AG10803 (cell line): ENCODE measurements at regions not wholly inside any gene's neighbourhood (a gene's known extent, or its start where the extent isn't known, plus 50 kb on each side); places are given as distances from the start of the nearest gene placed in this dataset.

ENCODE experiments used
- DNase-seq: peaks from one replicate; pipeline ENCODE4 v3.0.0; 2010; ENCODE audit warnings: low read depth
- H3K4me3 ChIP-seq: 2 replicates; pipeline ENCODE4 v1.5.1; 2011; ENCODE audit warnings: mild to moderate bottlenecking, low read length, control low read depth
- TF ChIP-seq, protein P1 (sequence below): conservative IDR thresholded peaks from 2 replicates; pipeline ENCODE4 v1.5.1; 2011; ENCODE audit warnings: mild to moderate bottlenecking, low read length, control low read depth, inconsistent platforms

DNA sequence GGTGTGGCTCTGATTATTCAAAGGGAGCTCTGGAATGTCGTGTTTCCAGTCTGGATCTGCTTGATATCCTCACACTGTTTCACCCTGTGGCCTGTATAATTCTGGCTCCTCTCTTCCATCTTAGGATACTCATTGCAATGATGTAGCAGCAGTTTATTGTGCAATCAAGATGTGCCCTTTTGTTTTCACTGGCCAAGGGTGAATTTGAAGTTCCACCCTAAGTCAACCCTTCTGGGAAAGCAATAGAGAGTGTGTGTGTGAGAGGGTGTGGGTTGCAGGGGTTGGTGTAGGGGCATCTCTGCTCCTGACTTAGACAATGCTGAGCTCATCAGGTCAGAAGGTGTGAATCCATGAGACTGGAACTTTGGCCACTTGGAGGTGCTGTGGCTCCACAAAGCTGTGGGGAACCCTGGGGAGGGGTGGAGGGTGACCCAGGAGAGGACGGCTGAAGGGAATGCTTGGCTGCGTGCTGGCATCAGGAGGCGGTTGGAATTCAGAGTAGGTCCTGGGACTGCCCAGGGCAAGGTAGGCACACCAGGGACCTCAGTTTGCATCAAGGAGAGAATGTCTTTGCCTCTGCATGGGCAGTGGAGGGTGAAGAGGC is 118.0 kb upstream of the PRSS58 start:
- H3K4me3 ChIP-seq, result no peak overlapping the region
- DNase-seq, result peak; percentile 35
- TF ChIP-seq, protein P1, sequence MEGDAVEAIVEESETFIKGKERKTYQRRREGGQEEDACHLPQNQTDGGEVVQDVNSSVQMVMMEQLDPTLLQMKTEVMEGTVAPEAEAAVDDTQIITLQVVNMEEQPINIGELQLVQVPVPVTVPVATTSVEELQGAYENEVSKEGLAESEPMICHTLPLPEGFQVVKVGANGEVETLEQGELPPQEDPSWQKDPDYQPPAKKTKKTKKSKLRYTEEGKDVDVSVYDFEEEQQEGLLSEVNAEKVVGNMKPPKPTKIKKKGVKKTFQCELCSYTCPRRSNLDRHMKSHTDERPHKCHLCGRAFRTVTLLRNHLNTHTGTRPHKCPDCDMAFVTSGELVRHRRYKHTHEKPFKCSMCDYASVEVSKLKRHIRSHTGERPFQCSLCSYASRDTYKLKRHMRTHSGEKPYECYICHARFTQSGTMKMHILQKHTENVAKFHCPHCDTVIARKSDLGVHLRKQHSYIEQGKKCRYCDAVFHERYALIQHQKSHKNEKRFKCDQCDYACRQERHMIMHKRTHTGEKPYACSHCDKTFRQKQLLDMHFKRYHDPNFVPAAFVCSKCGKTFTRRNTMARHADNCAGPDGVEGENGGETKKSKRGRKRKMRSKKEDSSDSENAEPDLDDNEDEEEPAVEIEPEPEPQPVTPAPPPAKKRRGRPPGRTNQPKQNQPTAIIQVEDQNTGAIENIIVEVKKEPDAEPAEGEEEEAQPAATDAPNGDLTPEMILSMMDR, result peak; percentile 27

DNA sequence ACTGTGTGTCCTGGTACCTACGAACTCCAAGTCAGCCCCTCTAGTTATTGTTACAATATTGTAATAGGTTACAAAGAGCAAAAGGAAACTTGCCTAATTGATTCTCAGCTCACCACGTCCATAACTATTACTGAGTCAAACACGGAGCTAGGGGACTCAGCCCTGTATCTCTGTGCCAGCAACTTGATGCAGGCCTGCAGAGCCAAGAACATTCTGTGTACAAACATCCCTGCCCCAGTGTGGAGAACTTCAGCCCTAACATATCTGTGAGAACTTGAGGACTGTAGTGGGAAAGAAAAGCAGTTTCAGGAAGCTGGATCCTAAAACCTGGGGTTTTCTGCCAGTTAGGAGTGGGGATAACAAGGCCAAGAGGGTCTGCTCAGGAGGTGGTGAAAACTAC is 114.9 kb upstream of the PRSS58 start:
- TF ChIP-seq, protein P1, result no peak
- no peak overlapping the region for H3K4me3 ChIP-seq
- no peak for DNase-seq

DNA sequence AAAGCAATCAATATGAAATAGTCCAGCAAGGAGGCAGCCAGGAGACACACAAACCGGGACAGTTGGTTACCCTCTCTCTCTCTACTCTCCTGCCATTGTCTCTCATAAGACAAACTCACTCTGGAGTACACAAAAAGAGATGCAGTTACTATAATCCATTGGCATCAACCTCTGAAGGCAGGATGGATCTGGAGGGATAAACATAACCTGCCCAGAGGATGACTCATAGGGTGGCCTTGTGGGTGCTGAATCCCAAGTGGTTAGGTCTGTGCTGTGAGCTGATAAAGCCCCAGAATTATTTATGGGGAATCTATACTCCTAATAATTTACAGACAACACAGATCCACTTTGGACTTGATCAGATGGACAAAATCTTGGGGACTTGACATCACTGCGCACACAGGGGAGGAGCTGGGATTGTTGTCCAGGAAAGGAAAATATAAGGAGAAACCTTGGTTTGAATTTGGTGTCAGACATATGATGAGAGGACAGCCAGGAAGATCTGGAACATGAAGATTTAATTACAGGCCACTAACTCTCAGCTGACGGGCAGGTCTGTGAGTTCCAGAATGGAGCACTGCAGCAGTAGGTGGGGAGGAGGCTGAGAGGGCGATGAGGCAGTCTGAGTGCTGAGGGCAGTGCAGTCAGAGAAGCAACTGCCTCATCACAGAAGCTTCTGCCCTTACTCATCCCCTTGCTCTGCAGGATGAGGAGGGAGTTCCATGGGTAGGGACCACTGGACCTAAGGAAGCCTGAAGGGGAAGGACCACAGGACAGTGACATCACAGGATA is 113.9 kb upstream of the PRSS58 start:
- H3K4me3 ChIP-seq, result no peak overlapping the region
- no peak for DNase-seq

DNA sequence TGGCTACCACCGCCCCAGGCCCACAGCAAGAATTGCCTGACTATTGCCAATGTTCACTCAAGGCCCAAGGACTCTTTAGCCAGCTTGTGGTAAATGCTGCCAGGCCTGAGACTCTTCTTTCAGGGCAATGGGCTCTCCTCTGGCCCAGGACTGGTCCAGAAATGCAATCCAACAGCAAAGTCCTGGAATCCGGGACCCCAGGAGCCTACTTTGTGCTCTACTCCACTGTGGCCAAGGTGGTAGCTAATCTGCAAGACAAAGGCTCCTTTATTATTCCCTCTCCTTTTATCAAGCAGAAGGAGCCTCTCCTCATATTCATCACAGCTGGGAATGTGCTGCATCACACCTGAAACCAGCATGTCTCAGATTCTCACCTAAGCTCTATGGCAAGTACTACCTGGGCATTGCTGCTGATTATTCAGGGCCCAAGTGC is 107.6 kb upstream of the PRSS58 start:
- TF ChIP-seq, protein P1, result no peak
- H3K4me3 ChIP-seq, result no peak overlapping the region

More for the DNA sequence above, 113.9 kb upstream of the PRSS58 start:
- TF ChIP-seq, protein P1, result no peak

DNA sequence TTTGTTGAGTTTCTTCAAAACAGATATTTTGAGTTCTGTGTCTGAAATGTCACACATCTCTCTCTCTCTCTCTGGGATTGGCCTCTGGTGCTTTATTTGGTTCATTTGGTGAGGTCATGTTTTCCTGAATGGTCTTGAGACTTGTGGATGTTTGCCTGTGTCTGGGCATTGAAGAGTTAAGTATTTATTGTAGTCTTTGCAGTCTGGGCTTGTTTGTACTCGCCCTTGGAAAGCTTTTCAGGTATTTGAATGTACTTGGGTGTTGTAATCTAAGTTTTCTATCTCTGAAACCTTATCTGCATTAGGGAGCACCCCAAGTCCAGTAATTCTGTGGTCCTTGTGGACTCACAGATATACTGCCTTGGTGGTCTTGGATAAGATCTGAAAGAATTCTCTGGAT is 106.7 kb upstream of the PRSS58 start:
- DNase-seq, result no peak
- H3K4me3 ChIP-seq, result no peak overlapping the region
- TF ChIP-seq, protein P1, result no peak

More for the DNA sequence above, 107.6 kb upstream of the PRSS58 start:
- DNase-seq, result no peak

DNA sequence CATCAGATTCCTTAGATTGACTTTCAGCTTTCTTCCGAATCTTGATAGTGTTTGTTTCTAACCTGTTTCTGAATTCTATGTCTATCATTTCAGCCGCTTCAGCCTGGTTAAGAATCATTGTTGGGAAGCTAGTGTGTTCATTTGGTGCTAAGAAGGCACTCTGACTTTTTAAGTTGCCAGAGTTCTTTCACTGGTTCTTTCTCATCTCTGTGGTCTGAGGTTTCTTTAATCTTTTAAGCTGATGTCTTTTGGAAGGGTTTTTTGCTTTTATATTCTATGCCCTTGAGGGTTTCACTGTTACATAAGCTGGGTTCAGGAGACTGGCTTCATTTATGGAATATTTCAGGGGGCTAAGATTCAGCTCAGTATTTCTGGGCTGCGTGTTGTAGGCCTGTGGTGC is 104.5 kb upstream of the PRSS58 start:
- H3K4me3 ChIP-seq, result no peak overlapping the region
- DNase-seq, result no peak
- TF ChIP-seq, protein P1, result no peak

DNA sequence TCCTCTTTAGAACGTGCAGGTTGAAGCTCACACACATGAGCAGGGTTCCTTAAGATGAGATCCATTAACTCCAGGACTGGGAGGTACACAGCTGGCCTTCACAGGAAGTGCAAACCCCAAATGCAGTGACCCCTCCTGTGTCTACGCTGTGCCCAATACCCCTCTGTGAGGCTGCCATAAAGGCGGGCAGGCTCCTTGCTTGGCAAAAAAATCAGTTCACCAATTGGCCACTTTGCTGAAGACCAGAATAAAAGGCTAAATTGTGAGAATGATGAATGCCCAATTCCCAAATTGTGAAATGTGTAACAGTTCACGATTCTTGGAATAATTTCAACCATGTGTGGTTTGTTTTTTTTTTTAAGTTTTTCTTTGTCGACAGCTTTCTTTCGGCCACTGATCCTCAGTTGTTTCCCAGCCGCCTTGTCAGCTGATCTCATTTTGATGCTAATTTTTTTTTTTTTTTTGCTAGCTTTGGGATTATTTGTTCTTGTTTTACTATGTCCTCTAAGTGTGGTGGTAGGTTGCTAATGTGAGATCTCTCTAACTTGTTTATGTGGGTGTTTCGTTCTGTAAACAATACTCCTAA is 101.9 kb upstream of the PRSS58 start:
- DNase-seq, result peak; percentile 39
- TF ChIP-seq, protein P1, result no peak
- no peak overlapping the region for H3K4me3 ChIP-seq
